ENCODE measurements at regions not wholly inside any gene's neighbourhood (a gene's known extent, or its start where the extent isn't known, plus 50 kb on each side); places are given as distances from the start of the nearest gene placed in this dataset.

- TF ChIP-seq HDGF (IDR thresholded peaks at IDR 0.05), result no peak
- no peak for TF ChIP-seq ATF3 (IDR thresholded peaks at IDR 0.05; ENCODE audit: borderline replicate concordance, extremely low read depth, low read depth, low read length)
- no peak for TF ChIP-seq BMI1 (IDR thresholded peaks at IDR 0.05; ENCODE audit: borderline replicate concordance)
- TF ChIP-seq E2F8 (IDR thresholded peaks at IDR 0.05; ENCODE audit: low read depth, partially characterized antibody), result no peak
- no peak for TF ChIP-seq KLF5 (IDR thresholded peaks at IDR 0.05; ENCODE audit: partially characterized antibody)
- TF ChIP-seq MTA3 (IDR thresholded peaks at IDR 0.05; ENCODE audit: borderline replicate concordance, low read length), result peak; percentile 80; the same call in 1 of the 2 replicates
- no peak for TF ChIP-seq MEF2A (IDR thresholded peaks at IDR 0.05; ENCODE audit: insufficient read depth, low read depth, low read length)
- TF ChIP-seq BHLHE40 (IDR thresholded peaks at IDR 0.05; ENCODE audit: borderline replicate concordance in 1 of 2, low read depth in 2 of 2, low read length in 1 of 2), result 0 out of 4 replicates have a peak, but pooled peaks have one; percentile 14 to 44
- no peak for TF ChIP-seq JUND (IDR thresholded peaks at IDR 0.05; ENCODE audit: low read depth, low read length)
- TF ChIP-seq STAT3 (IDR thresholded peaks at IDR 0.05; ENCODE audit: low read depth, low read length), result no peak
- peak; percentile 19; the same call in 1 of the 2 replicates for TF ChIP-seq RAD21 (IDR thresholded peaks at IDR 0.05; ENCODE audit: insufficient read depth, low read depth, low read length)
- no peak for TF ChIP-seq MYC (IDR thresholded peaks at IDR 0.05; ENCODE audit: insufficient read depth, insufficient read length, insufficient replicate concordance, low read length, severe bottlenecking)
- TF ChIP-seq EP300 (IDR thresholded peaks at IDR 0.05; ENCODE audit: borderline replicate concordance in 1 of 2, control insufficient read depth in 1 of 2, low read depth in 2 of 2, low read length in 2 of 2), result peak; percentile 78 to 85
- TF ChIP-seq IRF5 (IDR thresholded peaks at IDR 0.05; ENCODE audit: borderline replicate concordance), result no peak
- TF ChIP-seq KAT2A (conservative IDR thresholded peaks at IDR 0.05; ENCODE audit: control insufficient read depth, low read depth, low read length), result no peak
- TF ChIP-seq TCF3 (IDR thresholded peaks at IDR 0.05; ENCODE audit: borderline replicate concordance, insufficient read depth, low read depth, low read length), result no peak
- no peak for TF ChIP-seq MYB (IDR thresholded peaks at IDR 0.05; ENCODE audit: borderline replicate concordance, low read depth, low read length)
- no peak for TF ChIP-seq CTCF (IDR thresholded peaks at IDR 0.05 in 2 of 3, conservative IDR thresholded peaks at IDR 0.05 in 1 of 3; ENCODE audit: control insufficient read depth in 2 of 3, extremely low read depth in 1 of 3, insufficient read depth in 1 of 3, low read depth in 3 of 3, low read length in 3 of 3)
- TF ChIP-seq POLR2AphosphoS2 (IDR thresholded peaks at IDR 0.05; ENCODE audit: low read depth, low read length), result no peak
- peak; percentile 60 for TF ChIP-seq SP1 (IDR thresholded peaks at IDR 0.05; ENCODE audit: low read depth, low read length)
- peak; percentile 25 for TF ChIP-seq BCL3 (IDR thresholded peaks at IDR 0.05; ENCODE audit: borderline replicate concordance, insufficient read depth, low read depth, low read length, poor library complexity, severe bottlenecking)
Observed at GRCh38 chr4:182019148-182019652, 224.0 kb upstream of the TENM3 start (continued).

All from GM12878 (cell line).